Fibroblast of pulmonary artery (primary cell): ENCODE measurements at regions not wholly inside any gene's neighbourhood (a gene's known extent, or its start where the extent isn't known, plus 50 kb on each side); places are given as distances from the start of the nearest gene placed in this dataset.

Source experiments
- DNase-seq: peaks from one replicate; pipeline ENCODE4 v3.0.0-alpha.2; 2010; ENCODE audit warnings: low read depth
- H3K4me3 ChIP-seq: replicated peaks from 2 replicates; pipeline ENCODE4 v1.5.1; 2011; ENCODE audit warnings: low read depth, mild to moderate bottlenecking, control low read depth, low read length, moderate library complexity
- CTCF ChIP-seq: IDR thresholded peaks from 2 replicates; pipeline ENCODE4 v1.5.1; 2011; ENCODE audit warnings: mild to moderate bottlenecking, control low read depth, low read length, inconsistent platforms; ENCODE audit errors: missing control alignments

- TF ChIP-seq CTCF: no peak
- H3K4me3 ChIP-seq: no peak overlapping the region
- DNase-seq: no peak
These were observed 64.8 kb upstream of the CHST9 start for GRCh38 chr18:27249933-27250332.

GRCh38 chr18:27244259-27244658 lies 59.2 kb upstream of the CHST9 start:
- no peak overlapping the region for H3K4me3 ChIP-seq
- DNase-seq: no peak
- no peak for TF ChIP-seq CTCF

- TF ChIP-seq CTCF: no peak
- no peak for DNase-seq
- no peak overlapping the region for H3K4me3 ChIP-seq
These were observed 57.4 kb upstream of the CHST9 start for GRCh38 chr18:27242392-27243047.

GRCh38 chr18:27240383-27240782 lies 55.3 kb upstream of the CHST9 start:
- no peak for DNase-seq
- TF ChIP-seq CTCF: no peak
- H3K4me3 ChIP-seq: no peak overlapping the region

GRCh38 chr18:27239669-27240068 lies 54.6 kb upstream of the CHST9 start:
- TF ChIP-seq CTCF: no peak
- no peak for DNase-seq
- no peak overlapping the region for H3K4me3 ChIP-seq

- no peak overlapping the region for H3K4me3 ChIP-seq
- no peak for TF ChIP-seq CTCF
- no peak for DNase-seq
These were observed 50.2 kb upstream of the CHST9 start for GRCh38 chr18:27235218-27235870.
